Inflammatory macrophage treated with lipopolysaccharide for 4 hours (primary cell): ENCODE measurements at regions not wholly inside any gene's neighbourhood (a gene's known extent, or its start where the extent isn't known, plus 50 kb on each side); places are given as distances from the start of the nearest gene placed in this dataset.

Source experiments
- DNase-seq: peaks from one replicate; pipeline ENCODE4 v3.0.0-alpha.2; 2020

DNA sequence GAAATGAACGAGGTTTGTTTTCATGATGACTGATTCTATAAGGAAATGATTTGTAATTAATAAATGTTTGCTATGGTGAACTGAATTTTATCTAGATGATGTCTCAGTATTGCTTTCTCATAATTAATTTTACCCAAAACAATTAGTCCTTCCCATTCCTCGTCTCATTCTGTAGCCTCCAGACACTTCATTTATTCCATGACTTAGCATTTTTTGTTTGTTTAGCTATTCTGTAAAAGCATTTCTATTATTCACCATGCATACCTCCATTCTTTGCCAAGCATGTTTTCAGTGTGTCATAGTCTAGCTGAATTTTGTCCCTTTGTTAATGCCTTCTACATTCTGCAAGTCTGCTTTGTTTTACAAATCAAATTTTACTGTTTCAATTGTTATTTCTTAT is 137.4 kb upstream of the RPL10L start:
- no peak for DNase-seq

GRCh38 chr14:46782281-46782680 is 130.7 kb upstream of the RPL10L start:
- no peak for DNase-seq

DNA sequence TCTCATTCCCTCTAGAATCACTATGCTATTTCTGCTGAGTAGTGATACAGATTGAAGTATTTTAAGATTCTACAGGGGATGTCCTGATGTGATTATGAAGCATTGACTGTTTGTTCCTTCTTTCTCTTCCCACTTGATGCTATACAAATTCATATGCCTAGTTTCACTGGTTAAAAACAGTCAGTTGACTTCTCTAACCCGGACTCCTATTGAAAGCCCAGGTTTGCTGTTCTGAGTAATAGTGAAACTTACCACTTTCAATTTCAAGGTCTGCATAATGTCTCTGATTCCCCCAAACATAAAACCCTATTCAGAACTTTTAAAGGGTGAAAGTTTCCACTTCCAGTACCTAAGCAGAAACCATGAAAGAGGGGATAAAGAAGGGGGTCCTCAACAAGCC is 117.7 kb upstream of the RPL10L start:
- peak; percentile 2 for DNase-seq

GRCh38 chr14:46747001-46747652 is 95.5 kb upstream of the RPL10L start:
- DNase-seq: no peak

GRCh38 chr14:46734286-46734685 is 82.7 kb upstream of the RPL10L start:
- no peak for DNase-seq

DNA sequence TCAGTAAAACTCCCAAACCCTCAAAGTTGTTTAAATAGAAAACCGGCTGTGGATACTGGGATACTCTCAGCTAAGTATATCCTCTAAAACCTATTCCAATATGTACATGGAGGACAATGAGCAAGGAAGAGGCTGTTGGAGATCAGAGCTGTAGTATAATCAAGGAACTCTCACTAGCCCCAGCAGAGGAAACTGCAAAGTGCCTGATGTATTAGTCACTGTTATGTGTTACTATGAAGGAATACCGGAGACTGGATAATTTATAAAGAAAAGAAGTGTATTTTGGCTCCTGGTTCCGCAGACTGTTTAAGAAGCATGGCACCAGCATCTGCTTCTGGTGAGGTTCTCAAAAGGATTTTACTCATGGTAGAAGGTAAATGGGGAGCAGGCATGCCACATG is 65.6 kb upstream of the RPL10L start:
- DNase-seq: no peak
